Vagina (tissue), 2 donors: ENCODE measurements at regions not wholly inside any gene's neighbourhood (a gene's known extent, or its start where the extent isn't known, plus 50 kb on each side); places are given as distances from the start of the nearest gene placed in this dataset.

ENCODE experiments used
- POLR2A ChIP-seq, 2 donors: fragments of 450-650 bp; IDR thresholded peaks; one replicate each; pipeline ENCODE4 v1.6.1; 2017; ENCODE audit warnings: antibody characterized with exemption in 2 of 2, mild to moderate bottlenecking in 2 of 2, moderate library complexity in 2 of 2
- POLR2AphosphoS5 ChIP-seq, 2 donors: sonication (generic); formaldehyde crosslinking; IDR thresholded peaks; one replicate each; pipeline ENCODE4 v1.9.0; 2017; ENCODE audit warnings: antibody characterized with exemption in 2 of 2, mild to moderate bottlenecking in 2 of 2, low read depth in 1 of 2; ENCODE audit not compliant: insufficient read depth in 1 of 2

DNA sequence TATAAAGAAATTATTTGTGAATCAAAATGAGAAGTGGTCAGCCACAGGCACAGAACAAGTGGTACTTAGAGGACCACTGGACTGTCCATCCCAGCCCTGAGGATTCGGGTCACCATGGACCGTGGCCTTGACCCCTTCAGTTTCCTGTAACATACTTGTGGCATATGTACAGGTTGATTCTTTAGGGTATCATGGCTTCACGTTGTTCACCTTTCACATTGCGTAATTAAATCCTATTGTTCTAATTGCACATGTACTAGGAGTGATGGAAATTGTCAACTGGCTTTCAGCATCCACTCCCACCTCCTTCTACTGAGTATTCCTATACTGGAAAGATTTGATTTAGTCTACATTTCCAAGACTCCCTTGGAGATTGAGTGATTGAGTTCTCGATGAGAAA is 148.3 kb upstream of the GJB5 start:
- TF ChIP-seq POLR2AphosphoS5 (IDR thresholded peaks at IDR 0.05; ENCODE audit: insufficient read depth in 1 of 2, low read depth in 1 of 2) = no peak
- no peak for TF ChIP-seq POLR2A (IDR thresholded peaks at IDR 0.05)
